ENCODE measurements at regions not wholly inside any gene's neighbourhood (a gene's known extent, or its start where the extent isn't known, plus 50 kb on each side); places are given as distances from the start of the nearest gene placed in this dataset.

- no peak for DNase-seq (ENCODE audit: low spot score)
Measured at GRCh38 chr5:74154526-74154925, 486.0 kb downstream of the ENC1 start.

GRCh38 chr5:74153255-74153790, 487.2 kb downstream of the ENC1 start:
- no peak for DNase-seq (ENCODE audit: low spot score)

GRCh38 chr5:74152625-74153254, 487.8 kb downstream of the ENC1 start:
- DNase-seq (ENCODE audit: low spot score) = no peak

GRCh38 chr5:74152136-74152535, 488.4 kb downstream of the ENC1 start:
- DNase-seq (ENCODE audit: low spot score) = no peak

- DNase-seq (ENCODE audit: low spot score) = peak; percentile 46
Measured at GRCh38 chr5:74149395-74149794, 491.1 kb downstream of the ENC1 start.

- DNase-seq (ENCODE audit: low spot score) = no peak
Measured at GRCh38 chr5:74148321-74148720, 492.2 kb downstream of the ENC1 start.

- no peak for DNase-seq (ENCODE audit: low spot score)
Measured at GRCh38 chr5:74146796-74147195, 493.7 kb downstream of the ENC1 start.

- no peak for DNase-seq (ENCODE audit: low spot score)
Measured at GRCh38 chr5:74145951-74146350, 494.6 kb downstream of the ENC1 start.

- DNase-seq (ENCODE audit: low spot score) = no peak
Measured at GRCh38 chr5:74143721-74144330, 496.7 kb downstream of the ENC1 start.

GRCh38 chr5:74143151-74143550, 497.4 kb downstream of the ENC1 start:
- no peak for DNase-seq (ENCODE audit: low spot score)

GRCh38 chr5:74141053-74141452, 499.5 kb downstream of the ENC1 start:
- DNase-seq (ENCODE audit: low spot score) = no peak

GRCh38 chr5:74140409-74140808, 500.1 kb downstream of the ENC1 start:
- DNase-seq (ENCODE audit: low spot score) = no peak

- DNase-seq (ENCODE audit: low spot score) = no peak
Measured at GRCh38 chr5:74139589-74139988, 500.9 kb downstream of the ENC1 start.

- no peak for DNase-seq (ENCODE audit: low spot score)
Measured at GRCh38 chr5:74138721-74139120, 501.8 kb downstream of the ENC1 start.

GRCh38 chr5:74136276-74136825, 504.2 kb downstream of the ENC1 start:
- no peak for DNase-seq (ENCODE audit: low spot score)

- DNase-seq (ENCODE audit: low spot score) = no peak
Measured at GRCh38 chr5:74135033-74135432, 505.5 kb downstream of the ENC1 start.

- no peak for DNase-seq (ENCODE audit: low spot score)
Measured at GRCh38 chr5:74132485-74132884, 506.5 kb downstream of the ARHGEF28 start.

- no peak for DNase-seq (ENCODE audit: low spot score)
Measured at GRCh38 chr5:74131250-74131649, 505.3 kb downstream of the ARHGEF28 start.

GRCh38 chr5:74130155-74130897, 504.3 kb downstream of the ARHGEF28 start:
- DNase-seq (ENCODE audit: low spot score) = no peak

- no peak for DNase-seq (ENCODE audit: low spot score)
Measured at GRCh38 chr5:74127381-74128320, 501.7 kb downstream of the ARHGEF28 start.

- no peak for DNase-seq (ENCODE audit: low spot score)
Measured at GRCh38 chr5:74126294-74126693, 500.3 kb downstream of the ARHGEF28 start.
